H9 (cell line): ENCODE measurements at regions not wholly inside any gene's neighbourhood (a gene's known extent, or its start where the extent isn't known, plus 50 kb on each side); places are given as distances from the start of the nearest gene placed in this dataset.

ENCODE experiments used
- DNase-seq: peaks from one replicate; pipeline ENCODE4 v3.0.0-alpha.2; 2017
- H2AFZ ChIP-seq: one replicate; pipeline ENCODE4 v1.6.1; 2013; ENCODE audit warnings: mild to moderate bottlenecking, low read length, control low read depth, moderate library complexity
- H2AK5ac ChIP-seq: 2 replicates; pipeline ENCODE4 v1.6.1; 2013; ENCODE audit warnings: low read length, control low read depth, mixed read lengths; ENCODE audit not compliant: insufficient read length
- H2BK120ac ChIP-seq: one replicate; pipeline ENCODE4 v1.6.1; 2013; ENCODE audit warnings: low read depth, mild to moderate bottlenecking, low read length, control low read depth, inconsistent platforms; ENCODE audit not compliant: poor library complexity, severe bottlenecking
- H2BK12ac ChIP-seq: 2 replicates; pipeline ENCODE4 v1.6.1; 2013; ENCODE audit warnings: low read length, control low read depth, mixed read lengths, low read depth; ENCODE audit not compliant: insufficient read length
- H2BK15ac ChIP-seq: 2 replicates; pipeline ENCODE4 v1.6.1; 2013; ENCODE audit warnings: low read depth, low read length, control low read depth
- H2BK20ac ChIP-seq: one replicate; pipeline ENCODE4 v1.6.1; 2013; ENCODE audit warnings: low read depth, mild to moderate bottlenecking, low read length, control low read depth, inconsistent platforms; ENCODE audit not compliant: poor library complexity, severe bottlenecking
- H2BK5ac ChIP-seq: 2 replicates; pipeline ENCODE4 v1.6.1; 2013; ENCODE audit warnings: low read length, control low read depth, mixed read lengths; ENCODE audit not compliant: insufficient read length
- H3K14ac ChIP-seq: 2 replicates; pipeline ENCODE4 v1.6.1; 2013; ENCODE audit warnings: low read length, control low read depth; ENCODE audit not compliant: insufficient read depth
- H3K18ac ChIP-seq: 2 replicates; pipeline ENCODE4 v1.6.1; 2013; ENCODE audit warnings: low read depth, mild to moderate bottlenecking, mixed read lengths, low read length, control low read depth; ENCODE audit not compliant: insufficient read length
- H3K23ac ChIP-seq: 2 replicates; pipeline ENCODE4 v1.6.1; 2013; ENCODE audit warnings: low read length, control low read depth, mixed read lengths, low read depth; ENCODE audit not compliant: insufficient read length
- H3K23me2 ChIP-seq: 2 replicates; pipeline ENCODE4 v1.6.1; 2013; ENCODE audit warnings: low read depth, mild to moderate bottlenecking, mixed read lengths, low read length, control low read depth; ENCODE audit not compliant: insufficient read length, poor library complexity, severe bottlenecking
- H3K27ac ChIP-seq: 2 replicates; pipeline ENCODE4 v1.5.1; 2013; ENCODE audit warnings: low read length, control low read depth, mixed read lengths, low read depth; ENCODE audit not compliant: insufficient read length
- H3K27me3 ChIP-seq: 2 replicates; pipeline ENCODE4 v1.6.1; 2013; ENCODE audit warnings: low read length, control low read depth, inconsistent platforms; ENCODE audit not compliant: insufficient read depth
- H3K4ac ChIP-seq: 2 replicates; pipeline ENCODE4 v1.6.1; 2013; ENCODE audit warnings: low read depth, mild to moderate bottlenecking, control low read depth, inconsistent platforms, low read length, moderate library complexity
- H3K4me1 ChIP-seq: 2 replicates; pipeline ENCODE4 v1.6.1; 2013; ENCODE audit warnings: low read length, control low read depth, inconsistent platforms; ENCODE audit not compliant: insufficient read depth
- H3K4me2 ChIP-seq: 2 replicates; pipeline ENCODE4 v1.6.1; 2013; ENCODE audit warnings: low read length, control low read depth, mixed read lengths; ENCODE audit not compliant: insufficient read length, insufficient read depth
- H3K56ac ChIP-seq: 2 replicates; pipeline ENCODE4 v1.6.1; 2013; ENCODE audit warnings: low read depth, mild to moderate bottlenecking, mixed read lengths, low read length, control low read depth; ENCODE audit not compliant: insufficient read length
- H3K79me1 ChIP-seq: 2 replicates; pipeline ENCODE4 v1.6.1; 2013; ENCODE audit warnings: low read depth, mild to moderate bottlenecking, moderate library complexity, low read length, control low read depth, inconsistent platforms; ENCODE audit not compliant: insufficient read depth, poor library complexity, severe bottlenecking
- H3K79me2 ChIP-seq: 2 replicates; pipeline ENCODE4 v1.6.1; 2013; ENCODE audit warnings: low read length, control low read depth, inconsistent platforms; ENCODE audit not compliant: insufficient read depth
- H3K9ac ChIP-seq: 2 replicates; pipeline ENCODE4 v1.6.1; 2013; ENCODE audit warnings: low read length, control low read depth, mixed read lengths; ENCODE audit not compliant: insufficient read length; ENCODE audit errors: extremely low read depth
- H3K9me3 ChIP-seq: one replicate; pipeline ENCODE4 v1.6.1; 2013; ENCODE audit warnings: low read depth, low read length, inconsistent platforms; ENCODE audit not compliant: control insufficient read depth
- H3T11ph ChIP-seq: one replicate; pipeline ENCODE4 v1.6.1; 2013; ENCODE audit warnings: mild to moderate bottlenecking, low read length, control low read depth, inconsistent platforms
- H4K20me1 ChIP-seq: one replicate; pipeline ENCODE4 v1.6.1; 2013; ENCODE audit not compliant: control insufficient read depth, insufficient read length, insufficient read depth
- H4K5ac ChIP-seq: 2 replicates; pipeline ENCODE4 v1.6.1; 2013; ENCODE audit warnings: low read depth, mild to moderate bottlenecking, mixed read lengths, low read length, control low read depth; ENCODE audit not compliant: insufficient read length
- H4K8ac ChIP-seq: replicated peaks from 2 replicates; pipeline ENCODE4 v1.6.1; 2013; ENCODE audit warnings: low read length, control low read depth, mixed read lengths, low read depth; ENCODE audit not compliant: insufficient read length
- H4K91ac ChIP-seq: 2 replicates; pipeline ENCODE4 v1.6.1; 2013; ENCODE audit warnings: low read depth, mild to moderate bottlenecking, moderate library complexity, mixed read lengths, low read length, control low read depth; ENCODE audit not compliant: insufficient read length
- H3K27ac Mint-ChIP-seq, 3 experiments: 2 replicates in 2 of 3; 3 replicates in 1 of 3; pipeline ENCODE4 v1.8.0; 2020 to 2021; ENCODE audit warnings: mixed read lengths in 3 of 3, mild to moderate bottlenecking in 1 of 3, moderate library complexity in 1 of 3
- H3K27me3 Mint-ChIP-seq: 2 replicates; pipeline ENCODE4 v1.8.0; 2021; ENCODE audit warnings: low read depth, mild to moderate bottlenecking, moderate library complexity, mixed read lengths
- H3K36me3 Mint-ChIP-seq, 3 experiments: 2 replicates in 2 of 3; 3 replicates in 1 of 3; pipeline ENCODE4 v1.8.0; 2020 to 2021; ENCODE audit warnings: low read depth in 3 of 3, mixed read lengths in 3 of 3; ENCODE audit not compliant: insufficient read depth in 1 of 3
- H3K4me1 Mint-ChIP-seq, 2 experiments: 2 replicates each; pipeline ENCODE4 v1.8.0; 2020; ENCODE audit warnings: mixed read lengths in 2 of 2
- H3K4me3 Mint-ChIP-seq, 2 experiments: 2 replicates in 1 of 2; 3 replicates in 1 of 2; pipeline ENCODE4 v1.8.0; 2020 to 2021; ENCODE audit warnings: mild to moderate bottlenecking in 2 of 2, mixed read lengths in 2 of 2, moderate library complexity in 1 of 2
- H3K9me3 Mint-ChIP-seq, 2 experiments: 2 replicates in 1 of 2; 3 replicates in 1 of 2; pipeline ENCODE4 v1.8.0; 2020; ENCODE audit warnings: mild to moderate bottlenecking in 2 of 2, mixed read lengths in 2 of 2, moderate library complexity in 1 of 2
- CTCF ChIP-seq: fragments of 200-600 bp; sonication (generic); conservative IDR thresholded peaks from 3 replicates; pipeline ENCODE4 v1.8.0; 2021; ENCODE audit warnings: antibody characterized with exemption, mild to moderate bottlenecking
- WGBS: extraction: QIAGEN DNeasy Blood & Tissue Kit; methylation state at CpG from one replicate; pipeline ENCODE4 v1.1.7; 2013; ENCODE audit warnings: missing lambda C conversion rate, low lambda C conversion rate, mixed read lengths; ENCODE audit not compliant: insufficient read length; ENCODE audit errors: extremely low coverage; 5-methylcytosine and 5-hydroxymethylcytosine counted together

GRCh38 chr2:5164776-5165525, 527.2 kb upstream of the SOX11 start:
- TF ChIP-seq CTCF: no peak
- H2AFZ ChIP-seq: no peak overlapping the region

More at GRCh38 chr2:5164776-5165525, 527.2 kb upstream of the SOX11 start:
- Histone ChIP-seq H3K79me2 (no peaks in the 10 kb centered on the region), H3K56ac (no peak overlapping the region), H2BK5ac (no peak overlapping the region), H3K4me1 (no peaks in the 10 kb centered on the region), H3K23ac (no peak overlapping the region), H4K5ac (no peak overlapping the region), H4K20me1 (no peaks in the 10 kb centered on the region), H3K4me2 (no peak overlapping the region), H3K9me3 (no peaks in the 10 kb centered on the region), H2BK120ac (no peak overlapping the region), H3K23me2 (no peaks in the 10 kb centered on the region), H2BK15ac (no peak overlapping the region), H3K4ac (no peak overlapping the region), H3K27ac (no peak overlapping the region), H3K14ac (no peak overlapping the region), H3T11ph (no peak overlapping the region), H4K8ac (no peak overlapping the region), H2BK20ac (no peak overlapping the region), H3K9ac (no peak overlapping the region), H2BK12ac (no peak overlapping the region), H3K27me3 (no peaks in the 10 kb centered on the region), H3K79me1 (no peaks in the 10 kb centered on the region), H2AK5ac (no peak overlapping the region), H4K91ac (no peak overlapping the region), H3K18ac (no peak overlapping the region)
- Mint-ChIP-seq H3K4me3 (no peak overlapping the region), H3K27ac (no peak overlapping the region), H3K9me3 (peaks cover 7 to 13% of the 10 kb centered on the region in 2 experiments), H3K4me1 (no peaks in the 10 kb centered on the region), H3K27me3 (no peaks in the 10 kb centered on the region), H3K36me3 (peaks cover 3 to 9% (median 3%) of the 10 kb centered on the region in 3 experiments; a peak in 4 of 7 replicates)
- WGBS: no CpG with 5 or more reads among the region's 3 CpGs
- no peak for DNase-seq
